ENCODE measurements at regions not wholly inside any gene's neighbourhood (a gene's known extent, or its start where the extent isn't known, plus 50 kb on each side); places are given as distances from the start of the nearest gene placed in this dataset.

DNA sequence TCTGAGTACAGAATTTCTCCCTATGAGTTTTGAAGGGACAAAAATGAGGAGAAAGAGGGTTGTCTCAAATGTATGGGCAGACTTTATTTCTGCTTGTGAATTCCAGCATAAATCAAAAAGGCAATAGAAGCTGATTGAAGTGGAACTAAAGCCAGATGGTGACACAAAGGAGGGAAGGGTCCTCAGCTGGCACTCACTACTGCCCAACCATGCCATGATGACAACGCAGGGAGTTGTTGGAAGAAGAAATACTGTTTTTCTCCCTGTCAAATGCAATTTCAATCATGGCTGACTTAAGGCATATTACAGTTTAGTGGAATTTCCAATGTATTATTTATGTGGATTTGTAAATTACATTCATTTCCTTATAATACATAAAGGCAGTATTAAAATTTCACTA is 805.8 kb downstream of the ADGRL2 start:
- DNase-seq, result no peak

DNA sequence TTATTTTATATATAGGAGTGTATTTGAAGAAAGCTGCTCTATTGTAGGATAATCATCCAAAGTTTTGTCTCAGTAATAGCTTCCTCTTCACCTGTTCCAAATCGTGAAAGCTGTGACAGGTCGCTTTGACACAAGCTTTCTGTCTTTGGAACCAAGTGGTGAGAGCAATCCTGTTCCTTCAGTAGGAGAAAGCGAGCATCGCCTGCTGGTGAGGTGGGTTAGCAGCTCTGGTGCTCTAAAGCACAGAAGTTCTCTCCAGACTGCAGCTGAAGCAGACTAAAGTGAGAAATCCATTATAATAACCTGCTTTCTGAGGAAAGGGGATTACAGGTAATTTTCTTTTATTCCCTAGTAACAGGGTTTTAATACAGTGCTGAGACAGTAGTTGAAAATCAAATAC is 803.8 kb downstream of the ADGRL2 start:
- peak; percentile 20 for DNase-seq

DNA sequence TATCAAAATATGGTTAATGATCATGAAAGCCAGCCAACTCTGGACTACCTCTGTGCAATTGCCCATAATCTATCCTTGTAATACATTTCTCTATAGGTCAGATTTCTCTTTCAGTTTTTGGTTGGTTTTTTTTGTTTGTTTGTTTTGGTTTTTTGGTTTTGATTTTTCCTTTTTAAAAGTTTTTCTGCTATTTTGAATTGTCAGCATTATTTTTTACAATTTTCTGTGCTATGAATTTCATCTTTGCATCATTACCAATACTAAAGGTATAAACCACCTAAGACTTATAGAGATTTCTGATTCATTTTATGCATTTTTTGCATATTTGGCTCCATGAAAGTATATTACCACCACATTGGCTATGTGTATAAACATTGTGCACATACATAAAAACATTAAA is 799.6 kb downstream of the ADGRL2 start:
- DNase-seq, result no peak

DNA sequence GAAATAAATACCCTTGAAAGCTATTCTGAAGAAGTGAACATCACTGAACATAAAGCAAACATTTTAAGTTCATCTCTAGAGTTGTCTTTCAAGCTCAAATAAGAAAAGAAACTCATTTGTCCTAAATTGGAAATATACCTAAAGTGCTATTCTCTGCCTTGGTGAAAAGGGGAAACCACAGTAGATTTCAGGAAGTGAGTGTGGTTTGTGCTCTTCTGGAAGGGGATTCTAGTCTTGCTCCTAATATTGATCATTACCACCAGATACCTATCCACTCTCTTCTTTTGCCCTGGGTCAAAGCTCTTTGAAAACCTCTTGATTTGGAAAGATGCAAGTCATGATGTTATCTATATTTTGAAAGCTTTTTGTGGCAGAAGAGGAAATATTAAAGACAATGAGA is 798.1 kb downstream of the ADGRL2 start:
- no peak for DNase-seq

DNA sequence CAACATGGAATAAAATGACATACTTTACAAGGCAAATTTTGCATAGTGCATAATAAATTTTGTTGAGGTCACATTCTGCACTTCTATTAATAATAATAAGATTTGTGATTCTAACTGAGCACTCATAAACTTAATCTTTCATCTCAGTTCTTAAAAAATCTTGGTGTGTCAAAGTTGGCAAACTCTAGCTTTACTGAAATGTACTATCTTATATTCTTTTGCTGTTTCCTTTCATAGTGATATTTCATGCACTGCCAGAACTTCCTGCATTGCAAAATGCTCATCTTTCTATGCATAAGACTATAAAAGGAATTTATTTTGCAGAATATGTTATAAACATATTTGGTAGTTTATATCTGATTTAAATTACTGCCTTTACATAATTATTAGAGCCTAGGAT is 797.6 kb downstream of the ADGRL2 start:
- DNase-seq, result no peak

DNA sequence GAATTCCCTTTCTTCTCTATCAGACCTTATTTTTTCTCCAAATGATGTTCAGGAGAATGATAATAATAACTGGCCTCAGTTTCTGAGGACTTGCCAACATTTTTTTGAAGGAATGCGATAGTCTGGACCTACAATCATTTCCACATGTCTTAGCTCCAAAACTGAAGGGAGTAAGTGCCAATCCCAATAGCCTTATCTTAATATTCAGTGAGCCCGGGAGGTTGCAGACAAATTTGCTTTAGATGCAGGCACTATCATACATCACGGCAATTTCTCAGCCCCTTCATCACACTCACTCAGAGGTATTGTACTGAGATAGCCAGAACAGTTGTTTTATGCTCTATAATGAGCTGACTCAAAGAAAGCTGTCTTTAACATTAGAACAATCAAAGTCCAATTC is 796.9 kb downstream of the ADGRL2 start:
- no peak for DNase-seq

DNA sequence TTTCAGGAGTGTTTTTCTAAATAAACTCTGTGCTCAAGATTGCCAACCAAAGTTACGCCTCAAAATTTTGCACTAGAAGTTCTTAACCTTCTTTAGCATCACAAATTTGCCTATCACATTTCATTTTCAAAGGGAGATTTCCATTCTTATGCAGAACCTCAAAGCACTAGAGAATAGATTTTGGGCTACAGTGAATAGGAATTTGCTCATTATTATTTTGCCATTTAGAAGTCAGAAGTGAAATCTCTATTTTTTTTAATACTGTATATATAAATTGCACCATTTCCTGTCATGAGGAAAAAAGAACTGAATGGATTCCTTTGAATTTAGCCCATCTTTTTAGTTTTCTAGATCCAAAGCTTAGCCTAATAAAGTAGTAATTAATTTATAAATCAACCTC is 796.4 kb downstream of the ADGRL2 start:
- no peak for DNase-seq

DNA sequence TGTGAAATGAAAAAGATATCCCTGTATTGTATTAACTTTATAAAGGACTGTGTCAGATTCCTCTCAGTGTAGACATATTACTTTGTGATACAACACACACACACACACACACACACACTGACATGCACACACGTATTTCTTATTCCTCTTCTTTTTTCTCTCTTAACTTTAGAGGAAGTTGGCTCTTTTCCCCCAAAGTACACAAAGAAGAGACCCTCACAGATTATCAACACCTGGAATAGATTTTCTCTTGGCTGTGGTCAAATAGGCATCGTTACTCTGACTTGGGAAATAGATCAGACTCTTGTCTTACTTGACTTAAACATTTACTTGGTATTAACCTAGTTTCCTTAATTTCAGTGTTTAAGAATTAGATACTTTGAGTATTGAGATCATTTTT is 792.8 kb downstream of the ADGRL2 start:
- no peak for DNase-seq

DNA sequence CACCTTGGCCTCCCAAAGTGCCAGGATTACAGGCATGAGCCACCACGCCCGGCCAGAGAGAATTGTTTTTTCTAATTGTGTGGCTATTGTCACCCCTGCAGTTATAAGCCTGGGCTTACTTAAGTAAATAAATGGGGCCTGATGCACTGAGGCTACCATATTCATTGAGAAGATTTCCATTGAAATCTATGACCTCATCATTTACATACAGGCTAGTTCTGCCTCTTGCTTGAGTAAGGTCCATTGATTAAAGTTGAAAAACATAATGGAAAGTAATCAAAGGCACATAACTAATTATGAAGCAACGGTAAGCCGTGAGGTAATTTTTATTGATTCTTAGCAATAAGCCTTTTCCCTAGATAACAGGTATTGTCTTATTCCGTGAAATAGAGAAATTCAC is 788.9 kb downstream of the ADGRL2 start:
- DNase-seq, result no peak

DNA sequence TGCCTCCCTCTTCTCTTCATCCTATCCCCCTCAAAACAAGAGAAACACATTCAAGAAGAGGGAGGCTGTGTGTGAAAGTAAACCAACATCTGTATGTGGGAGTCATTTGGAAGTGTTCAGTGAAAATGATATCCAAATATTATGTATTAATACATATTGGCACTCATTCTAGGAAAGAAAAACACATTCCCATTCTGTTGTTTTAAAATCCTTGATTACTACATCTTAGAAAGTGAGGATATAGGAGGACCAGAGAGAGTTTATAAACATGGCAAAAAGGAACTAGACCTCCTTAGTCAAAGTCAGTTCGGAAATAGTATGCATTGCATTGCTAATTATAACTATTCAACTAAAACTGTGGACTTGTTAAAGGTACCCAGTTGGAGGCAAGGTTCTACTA is 786.6 kb downstream of the ADGRL2 start:
- DNase-seq, result no peak

DNA sequence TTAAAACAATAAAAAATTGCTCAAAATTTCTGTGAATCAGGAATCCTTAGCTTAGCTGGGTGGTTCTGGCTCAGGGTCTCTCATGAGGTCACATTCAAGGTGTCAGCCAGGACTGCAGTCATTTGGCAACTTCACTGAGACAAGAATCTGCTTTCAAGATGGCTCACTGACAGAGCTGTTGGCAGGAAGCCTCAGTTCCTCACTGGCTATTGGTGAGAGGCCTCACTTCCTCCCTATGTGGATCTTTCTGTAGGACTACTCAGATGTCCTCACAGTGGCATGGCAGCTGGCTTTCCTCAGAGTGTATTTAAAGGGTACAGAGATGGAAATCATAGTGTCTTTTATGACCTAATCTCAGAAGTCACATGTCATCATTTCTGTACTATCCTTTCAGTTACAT is 785.7 kb downstream of the ADGRL2 start:
- no peak for DNase-seq

DNA sequence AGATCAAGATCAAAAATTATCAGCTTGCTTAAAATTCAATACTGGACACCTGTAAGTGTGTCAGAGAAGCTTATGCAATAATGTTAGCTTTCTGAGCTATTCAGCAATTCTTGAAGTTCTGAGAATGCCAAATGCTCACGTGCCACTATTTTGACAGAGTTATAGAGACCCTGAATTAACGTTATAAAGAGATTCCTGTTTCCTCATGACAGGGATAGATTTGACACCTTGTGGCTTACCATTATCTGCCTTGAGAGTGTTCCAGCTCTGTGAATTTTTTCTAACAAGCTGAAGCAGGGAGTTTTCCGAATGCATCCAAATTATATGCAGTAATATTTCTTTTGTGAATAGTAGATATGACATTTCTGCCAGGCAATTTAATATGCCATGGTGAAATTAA is 781.6 kb downstream of the ADGRL2 start:
- no peak for DNase-seq

DNA sequence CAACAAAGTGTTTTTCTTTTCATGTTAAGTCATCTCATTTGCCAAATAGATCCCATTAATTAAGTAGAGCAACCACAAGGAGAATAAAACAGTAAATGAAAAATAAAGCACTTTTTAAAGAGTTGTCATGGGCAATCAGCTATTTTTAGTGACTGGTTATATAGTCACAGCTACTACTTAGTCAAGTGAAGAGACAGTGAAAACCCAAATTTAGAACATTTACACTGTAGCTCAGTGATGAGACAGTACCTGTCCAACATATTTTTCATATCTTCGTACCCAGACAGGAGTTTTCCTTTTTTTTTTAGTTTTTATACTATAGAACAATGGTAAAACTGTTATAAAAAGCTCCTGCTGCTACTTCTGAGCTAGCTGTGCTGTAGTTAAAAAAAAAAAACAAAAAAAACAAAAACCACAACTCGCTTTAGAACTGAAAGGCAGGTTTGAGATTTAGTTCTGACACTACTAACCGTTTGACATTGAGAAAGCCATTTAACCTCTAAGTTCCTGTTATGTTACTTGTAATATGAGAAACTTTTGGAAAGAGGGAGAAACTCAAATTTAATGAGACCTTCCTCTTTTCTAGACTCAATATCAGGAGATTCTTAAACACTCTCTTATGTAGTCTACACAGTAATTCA is 777.5 kb downstream of the ADGRL2 start:
- no peak for DNase-seq

DNA sequence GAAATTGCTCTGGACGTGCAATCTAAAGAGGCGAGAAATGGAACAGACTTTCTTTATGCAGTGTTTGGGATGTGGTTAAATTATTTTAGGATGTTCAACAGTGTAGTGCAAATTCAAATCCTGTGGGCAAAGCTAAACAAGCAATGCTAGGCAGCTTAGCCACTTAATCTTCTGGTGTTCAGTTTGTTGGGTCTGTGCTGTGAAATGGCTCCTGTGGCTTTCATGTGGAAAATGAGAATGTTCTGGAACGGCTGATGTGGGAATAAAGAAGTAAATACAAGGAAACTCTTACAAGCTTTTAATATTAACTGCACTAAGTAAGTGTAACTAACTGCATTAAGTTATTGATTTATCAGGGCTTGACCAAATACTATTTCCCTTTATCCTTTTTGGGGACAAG is 766.6 kb downstream of the ADGRL2 start:
- no peak for DNase-seq

DNA sequence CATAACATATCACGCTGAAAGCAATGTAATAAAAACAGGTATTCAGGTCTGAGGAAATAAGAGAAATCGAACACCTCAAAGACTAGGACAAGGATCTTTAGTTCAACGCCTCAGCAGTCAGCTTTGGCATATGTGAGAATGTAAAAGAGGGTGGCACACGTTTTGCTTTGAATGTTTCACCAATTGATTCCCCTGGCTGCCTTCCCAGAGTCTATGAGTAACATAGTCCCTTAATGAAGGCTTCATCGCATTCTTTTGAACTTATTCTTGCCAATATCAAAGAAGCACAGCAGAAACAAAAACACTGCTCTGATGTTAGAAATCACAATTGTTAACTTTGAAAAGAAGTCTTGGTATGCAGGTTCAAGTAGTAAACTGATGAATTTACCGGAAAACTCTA is 764.8 kb downstream of the ADGRL2 start:
- DNase-seq, result no peak

DNA sequence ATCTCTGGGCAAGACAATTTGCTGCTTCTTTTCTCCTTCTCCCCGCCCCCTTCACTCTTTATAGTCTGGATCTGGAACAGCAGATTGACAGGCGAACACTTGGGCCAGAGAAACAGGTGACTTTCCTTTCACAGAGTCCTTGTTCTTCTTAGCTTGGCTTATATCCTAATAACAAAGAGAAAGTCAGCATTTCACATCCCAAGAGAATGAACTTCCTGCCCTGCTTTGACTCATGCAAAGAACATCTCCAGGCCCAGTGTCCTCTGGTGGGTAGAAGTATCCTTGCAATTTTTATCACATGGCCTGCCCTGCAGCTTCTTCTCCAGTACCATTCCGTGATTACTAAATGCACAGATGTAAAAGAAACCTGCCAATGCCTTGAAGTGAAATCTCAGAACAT is 764.4 kb downstream of the ADGRL2 start:
- DNase-seq, result no peak

DNA sequence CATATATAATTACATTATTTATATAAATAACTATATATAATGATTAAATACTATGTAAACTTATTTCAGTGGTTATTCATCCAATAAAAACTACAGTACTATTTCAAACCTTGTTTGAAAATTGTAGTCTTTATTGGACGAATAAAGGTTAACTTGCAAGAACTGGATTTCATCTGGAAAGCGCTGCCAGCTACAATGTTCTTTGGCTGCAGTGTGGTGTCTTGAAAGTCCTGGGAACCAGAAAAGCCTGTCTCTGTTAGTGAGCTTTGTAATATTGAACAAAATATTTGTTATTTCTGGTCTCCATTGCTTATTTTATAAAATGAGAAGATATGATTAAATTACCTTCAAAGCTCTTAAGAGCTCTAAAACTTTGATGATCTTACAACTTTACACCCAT is 763.6 kb downstream of the ADGRL2 start:
- no peak for DNase-seq

DNA sequence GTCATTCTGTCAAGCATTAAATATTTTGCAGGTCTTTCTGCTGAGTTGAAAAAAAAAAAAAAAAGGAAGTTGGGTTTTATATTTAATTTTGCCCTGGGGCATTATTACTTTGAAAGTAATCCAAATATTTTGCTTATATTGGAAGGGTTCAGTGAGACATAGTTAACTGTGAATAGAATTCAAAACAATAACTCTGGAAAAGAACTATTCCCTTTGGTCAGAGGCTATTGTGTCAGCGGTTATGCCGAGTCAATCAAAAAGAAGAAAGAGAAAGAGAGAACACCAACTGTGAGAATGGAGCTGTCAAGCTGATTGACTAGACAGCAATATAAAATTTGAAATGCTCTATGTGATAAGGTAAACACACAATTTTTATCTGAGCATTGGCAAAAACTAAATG is 761.7 kb downstream of the ADGRL2 start:
- DNase-seq, result no peak

DNA sequence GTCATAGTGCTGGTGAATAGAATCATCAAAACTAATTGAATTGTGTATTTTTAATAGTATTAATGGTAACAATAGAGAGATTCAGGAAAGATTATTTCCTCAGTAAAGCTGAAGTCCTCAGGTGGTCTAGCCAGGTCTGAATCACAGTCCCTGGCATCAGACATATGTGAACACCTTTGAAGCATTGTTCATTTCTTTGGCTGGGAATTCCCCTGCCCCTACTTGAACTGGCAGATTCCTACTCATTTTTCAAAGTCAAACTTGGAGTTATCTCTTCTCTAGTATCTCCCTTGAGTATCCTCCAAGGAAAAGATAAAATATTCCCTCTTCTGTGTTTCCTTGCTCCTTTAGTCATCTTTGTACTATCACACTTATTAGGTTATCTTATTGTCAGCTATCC is 759.8 kb downstream of the ADGRL2 start:
- DNase-seq, result no peak

DNA sequence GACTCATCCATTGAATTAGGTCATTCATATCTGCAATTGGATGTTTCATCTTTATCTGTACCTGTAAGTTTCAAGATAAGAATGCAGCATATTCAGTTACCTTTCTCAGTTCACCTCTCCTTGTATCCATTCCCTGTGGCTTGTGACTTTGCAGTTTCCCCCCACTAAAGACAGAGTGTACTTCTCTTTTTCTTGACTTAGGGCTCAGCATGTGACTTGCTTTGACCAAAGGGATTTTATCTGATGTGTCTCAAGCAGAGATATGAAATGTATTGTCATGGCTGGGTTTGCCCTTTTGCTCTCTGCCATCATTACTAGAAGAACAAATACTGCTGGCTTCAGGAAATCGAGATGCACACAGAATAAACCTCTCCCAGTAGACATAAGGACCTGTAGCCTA is 754.8 kb downstream of the ADGRL2 start:
- no peak for DNase-seq

DNA sequence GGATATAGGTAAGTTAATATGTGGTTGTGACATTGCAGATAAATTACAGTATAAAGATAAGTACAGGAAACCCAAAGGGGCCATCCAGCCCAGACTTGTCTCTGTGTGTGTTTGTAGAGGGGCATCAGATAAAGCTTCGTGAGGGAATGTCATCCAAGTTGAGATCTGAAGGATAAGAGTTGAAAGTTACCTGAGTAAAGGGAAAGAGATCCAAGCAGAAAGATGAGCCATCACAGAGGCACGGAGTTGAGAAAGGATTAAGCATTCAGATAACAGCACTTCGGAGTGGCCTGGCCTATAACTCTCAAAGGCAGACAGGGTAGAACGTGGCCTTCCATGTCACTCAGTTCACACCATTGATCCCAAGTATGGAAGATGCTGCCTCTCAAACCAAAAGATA is 749.1 kb downstream of the ADGRL2 start:
- no peak for DNase-seq

DNA sequence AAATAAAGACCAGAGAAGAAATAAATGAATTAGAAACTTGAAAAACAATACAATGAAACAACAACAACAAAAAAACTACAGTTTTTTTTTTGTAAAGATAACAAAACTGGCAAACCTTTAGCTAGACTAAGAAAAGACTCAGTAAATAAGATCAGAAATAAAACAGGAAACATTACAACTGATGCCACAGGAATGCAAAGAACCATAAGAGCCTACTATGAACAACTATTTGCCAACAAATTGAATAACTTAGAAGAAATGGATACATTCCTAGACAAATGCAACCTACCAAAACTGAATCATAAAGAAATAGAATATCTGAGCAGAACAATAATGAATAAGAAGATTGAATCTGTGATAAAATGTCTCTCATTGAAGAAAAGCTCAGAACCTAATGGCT is 742.0 kb downstream of the ADGRL2 start:
- no peak for DNase-seq

DNA sequence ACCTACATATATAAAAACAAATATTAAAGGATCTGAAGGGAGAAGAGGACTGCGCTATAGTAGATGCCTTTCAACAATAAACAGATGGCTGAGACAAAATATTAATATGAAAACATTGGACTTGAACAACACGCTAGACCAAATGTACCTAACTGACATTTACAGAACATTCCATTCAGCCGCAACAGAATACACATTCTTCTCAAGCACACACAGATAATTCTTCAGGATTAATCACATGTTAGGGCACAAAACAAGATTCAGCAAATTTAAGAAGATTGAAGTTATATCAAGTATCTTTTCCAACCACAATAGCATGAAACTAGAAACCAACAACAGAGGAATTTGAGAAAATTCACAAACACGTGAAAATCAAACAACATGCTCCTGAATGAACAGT is 741.4 kb downstream of the ADGRL2 start:
- no peak for DNase-seq

DNA sequence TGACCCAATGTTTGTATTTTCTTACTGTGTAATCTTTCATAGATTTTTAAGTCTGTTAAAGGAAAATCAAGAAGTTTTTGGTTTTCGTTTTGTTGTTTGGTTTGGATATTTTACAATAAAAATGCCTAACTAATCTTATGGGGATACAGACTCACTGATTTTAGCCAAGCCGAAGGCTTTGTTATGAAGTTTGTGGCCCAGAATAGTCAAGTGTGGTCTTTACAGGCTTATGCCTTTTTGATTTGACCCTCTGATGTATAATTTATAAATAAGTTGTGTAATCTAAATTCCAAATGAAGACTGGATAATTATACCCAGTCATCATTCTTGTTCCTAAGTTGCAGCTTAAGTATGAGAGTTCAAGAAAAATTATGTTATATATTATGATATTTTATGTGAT is 739.3 kb downstream of the ADGRL2 start:
- no peak for DNase-seq

DNA sequence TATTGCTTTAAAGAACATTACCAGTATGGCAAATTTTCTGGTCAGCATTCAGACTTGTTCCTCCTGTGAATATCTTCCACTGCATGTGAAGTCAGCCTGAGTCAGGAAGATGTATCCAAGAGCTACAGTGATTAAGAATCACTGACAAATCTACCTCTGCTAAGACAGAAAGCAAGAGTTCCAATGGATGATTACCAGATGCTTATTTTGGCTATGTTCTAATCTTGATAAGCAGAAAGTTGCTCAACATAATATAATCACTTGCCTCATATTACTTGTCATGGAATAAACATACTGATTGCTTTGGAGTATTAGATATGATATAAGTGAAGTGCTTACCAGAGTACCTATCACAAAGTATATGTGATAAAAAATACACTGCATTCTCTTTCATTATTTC is 738.1 kb downstream of the ADGRL2 start:
- DNase-seq, result no peak

DNA sequence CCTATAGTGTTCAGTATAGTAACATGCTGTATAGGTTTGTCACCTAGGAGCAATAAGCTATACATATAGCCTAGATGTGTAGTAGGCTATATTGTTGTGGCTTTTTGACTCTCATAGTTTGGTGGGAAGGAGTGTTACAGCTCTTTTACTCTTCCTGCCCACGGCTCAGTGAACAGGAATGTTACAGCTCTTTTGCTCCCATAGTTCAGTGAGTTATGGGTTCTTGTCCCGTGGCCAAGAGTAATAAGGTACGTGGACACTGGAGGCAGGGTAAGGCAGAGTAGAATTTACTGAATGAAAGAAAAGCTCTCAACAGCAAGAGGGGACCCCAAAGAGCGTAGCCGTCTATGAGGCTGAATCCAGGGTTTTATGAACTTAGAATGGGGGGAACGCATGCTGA is 734.3 kb downstream of the ADGRL2 start:
- DNase-seq, result no peak

Measured in NCI-H2171 treated with DMSO at 0.1 percent for 48 hours (cell line).